ENCODE measurements at regions not wholly inside any gene's neighbourhood (a gene's known extent, or its start where the extent isn't known, plus 50 kb on each side); places are given as distances from the start of the nearest gene placed in this dataset.

- DNase-seq = peak; percentile 71
These were observed 128.0 kb upstream of the GYPC start for GRCh38 chr2:126527836-126528490.

- no peak for DNase-seq
These were observed 124.9 kb upstream of the GYPC start for GRCh38 chr2:126531029-126531428.

DNA sequence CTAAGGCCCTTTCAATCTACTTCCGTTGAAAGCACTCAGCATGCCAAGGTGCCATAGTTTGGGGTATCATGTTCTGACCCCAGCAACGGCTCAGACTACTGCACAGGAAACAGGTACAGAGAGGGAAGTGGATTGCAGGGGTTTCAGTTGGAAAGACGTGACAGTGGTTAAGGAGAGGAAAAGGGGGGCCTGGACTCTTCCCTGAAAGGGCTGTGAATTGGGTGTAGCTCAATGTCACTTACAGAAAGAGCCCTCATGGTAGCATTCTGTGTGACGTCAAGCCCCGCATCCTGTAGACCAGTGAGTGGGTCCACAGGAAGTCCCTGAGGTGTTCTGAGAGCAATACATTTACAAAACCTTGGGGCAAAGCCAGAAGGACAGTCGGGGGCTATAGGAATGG, 121.5 kb upstream of the GYPC start:
- DNase-seq = no peak

- no peak for DNase-seq
These were observed 120.5 kb upstream of the GYPC start for GRCh38 chr2:126535408-126535807.

- DNase-seq = no peak
These were observed 119.3 kb upstream of the GYPC start for GRCh38 chr2:126536605-126537200.

DNA sequence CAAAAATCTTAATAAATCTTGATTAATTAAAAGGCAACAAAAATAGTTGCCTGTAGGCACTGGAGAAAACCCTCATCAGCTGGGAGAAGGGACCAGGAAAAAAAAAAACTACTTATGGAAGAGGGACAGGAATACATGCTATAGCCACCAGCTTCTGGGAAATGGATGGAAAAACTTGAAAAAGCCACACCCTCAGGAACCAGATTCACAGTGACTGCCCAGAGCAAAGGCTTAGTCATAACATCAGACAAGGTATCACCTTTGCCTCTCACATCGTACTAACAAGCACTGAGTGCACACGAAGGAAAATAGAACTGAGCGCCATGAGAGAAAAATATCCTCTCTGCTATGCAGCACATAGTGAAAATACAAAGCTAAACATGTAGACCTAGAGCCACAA, 116.9 kb upstream of the GYPC start:
- DNase-seq = no peak

DNA sequence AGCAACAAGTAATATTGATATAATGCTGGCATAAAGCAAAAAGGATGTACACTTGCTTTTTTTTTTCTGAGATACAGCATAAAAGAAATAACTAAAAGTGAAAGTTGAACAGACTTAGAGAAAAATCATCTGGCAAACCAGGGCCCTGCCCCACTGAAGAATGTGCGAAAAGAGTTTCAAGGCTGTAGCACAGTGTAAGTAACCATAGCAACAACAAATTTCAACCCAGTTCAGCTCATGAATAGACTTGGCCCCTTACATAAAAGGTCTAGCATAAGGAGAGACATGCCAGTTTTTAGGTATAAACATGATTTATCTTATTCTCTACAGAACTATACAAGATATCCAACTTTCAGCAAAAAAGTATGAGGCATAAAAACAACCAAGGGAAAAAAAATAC, 113.7 kb upstream of the GYPC start:
- no peak for DNase-seq

DNA sequence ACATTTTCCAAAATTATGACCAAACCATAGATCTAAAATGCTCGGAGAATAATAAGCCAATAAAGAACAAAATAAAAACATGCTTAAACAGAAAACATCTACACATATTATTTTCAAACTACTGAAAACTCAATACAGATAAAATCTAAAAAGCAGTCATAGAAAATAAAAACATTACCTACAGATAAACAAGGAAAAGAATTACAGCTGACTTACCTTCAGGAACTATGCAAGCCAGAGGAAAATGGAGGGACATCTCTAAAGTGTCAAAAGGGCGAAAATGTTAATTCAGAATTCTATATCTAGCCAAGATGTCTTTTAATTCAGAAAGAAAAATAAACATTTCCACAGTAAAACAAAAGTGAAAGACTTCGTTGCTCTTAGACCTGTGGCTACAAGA, 112.9 kb upstream of the GYPC start:
- DNase-seq = no peak

DNA sequence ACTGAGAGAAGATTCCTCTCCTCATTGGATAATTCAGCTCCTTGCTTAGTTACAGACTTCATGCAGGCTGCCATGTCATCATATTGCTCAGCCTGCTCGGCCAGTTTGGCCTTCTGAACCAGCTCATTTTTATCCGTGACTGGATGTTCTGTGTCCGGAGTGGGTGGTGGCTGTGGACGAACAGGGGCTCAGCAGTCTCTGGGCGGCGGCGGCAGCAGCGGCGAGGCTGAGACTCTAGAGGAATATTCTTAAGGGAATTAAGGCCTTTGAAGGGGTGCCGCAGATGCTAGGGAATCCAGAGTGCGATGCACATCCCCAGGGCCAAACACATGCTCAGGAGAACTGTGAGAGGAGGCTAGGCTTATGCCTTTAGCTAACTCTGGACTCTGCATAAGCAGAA, 97.9 kb upstream of the GYPC start:
- no peak for DNase-seq

DNA sequence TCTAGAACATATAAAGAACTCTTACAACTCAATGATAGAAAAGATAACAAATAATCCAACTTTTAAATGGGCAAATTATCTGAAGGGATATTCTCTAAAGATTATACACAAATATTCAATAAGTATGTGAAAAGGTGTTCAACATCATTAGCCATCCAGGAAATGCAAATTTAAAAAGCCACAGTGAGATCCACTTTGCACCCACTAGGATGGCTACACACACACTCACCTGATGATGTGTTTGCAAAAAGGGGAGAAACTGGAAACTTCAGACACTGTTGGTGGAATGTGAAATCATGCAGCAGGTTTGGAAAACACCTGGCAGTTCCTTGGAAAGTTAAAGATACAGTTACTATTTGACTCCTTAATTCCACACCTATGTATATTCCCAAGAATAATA, 87.2 kb upstream of the GYPC start:
- no peak for DNase-seq

DNA sequence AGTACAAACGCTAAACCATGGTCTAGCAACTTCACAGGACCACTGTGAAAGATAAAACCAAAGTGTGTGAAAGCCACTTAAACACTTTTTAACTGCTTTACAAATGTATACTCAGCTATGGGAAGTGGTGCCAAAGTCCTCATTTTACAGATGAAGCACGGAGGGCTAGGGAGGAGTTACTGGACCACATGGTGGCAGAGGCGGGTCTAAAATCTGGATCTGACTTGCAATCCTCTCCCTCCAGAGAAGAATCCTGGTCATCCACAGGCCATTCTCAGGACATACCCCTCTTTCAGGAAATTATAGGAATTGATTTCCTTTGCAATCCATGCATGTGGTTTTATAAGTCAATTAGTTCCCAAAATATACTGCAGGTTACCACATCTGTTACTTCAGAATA, 84.6 kb upstream of the GYPC start:
- no peak for DNase-seq

DNA sequence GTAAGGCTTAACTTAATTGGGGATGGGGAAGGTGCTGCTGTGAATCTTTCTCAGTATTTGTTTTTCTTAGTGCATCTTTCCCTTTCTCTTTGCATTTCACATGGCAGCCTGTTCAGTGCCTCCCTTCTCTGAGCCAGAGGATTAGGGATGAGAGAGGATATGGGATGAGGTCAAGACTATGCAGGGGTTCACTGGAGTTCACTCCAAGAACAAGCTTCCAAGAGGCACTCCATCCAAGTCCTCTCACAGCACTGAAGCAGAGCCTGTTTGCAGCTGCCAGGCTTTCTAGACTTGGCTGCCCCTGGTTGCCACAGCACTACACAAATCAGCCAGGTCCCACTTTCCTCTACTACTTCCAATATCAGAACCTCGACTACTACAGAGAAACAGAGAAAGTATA, 80.3 kb upstream of the GYPC start:
- DNase-seq = no peak

DNA sequence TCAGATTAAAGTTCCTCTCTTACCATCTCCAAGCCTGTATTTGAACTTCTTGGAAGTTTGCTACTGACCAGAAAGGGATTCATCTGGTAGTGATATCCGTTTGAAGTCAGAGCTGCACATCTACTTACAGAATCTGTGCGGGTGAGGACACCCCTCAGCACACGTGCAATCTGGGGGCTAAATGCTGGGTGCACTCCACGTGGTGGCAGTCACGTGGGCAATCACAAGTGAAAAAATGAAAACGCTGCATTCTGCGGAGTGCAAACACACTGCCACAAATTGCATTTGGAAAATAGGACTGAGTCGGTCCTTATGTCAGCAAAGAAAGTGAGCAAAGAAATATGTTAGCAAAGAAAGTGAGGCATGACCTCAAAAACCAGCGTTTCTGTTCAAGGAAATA, 76.1 kb upstream of the GYPC start:
- no peak for DNase-seq

DNA sequence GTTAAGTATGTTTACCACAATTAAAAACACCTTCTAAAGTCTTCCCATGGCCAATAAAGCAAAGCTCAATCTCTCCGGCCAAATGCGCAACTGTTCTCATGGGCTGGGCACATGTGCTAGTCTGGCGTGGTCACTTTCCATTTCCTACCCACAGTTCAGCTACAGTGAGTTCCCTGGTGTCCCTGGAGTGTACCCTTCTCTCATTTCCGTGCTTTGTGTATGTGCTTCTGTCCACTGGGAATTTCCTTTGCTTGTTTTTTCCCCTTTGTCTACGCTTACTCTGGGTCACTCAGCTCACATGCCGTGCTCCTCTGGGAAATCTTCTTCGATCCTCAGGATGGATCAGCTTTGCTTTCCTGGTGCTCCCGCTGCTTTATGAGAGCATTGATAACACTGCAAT, 69.6 kb upstream of the GYPC start:
- DNase-seq = no peak

DNA sequence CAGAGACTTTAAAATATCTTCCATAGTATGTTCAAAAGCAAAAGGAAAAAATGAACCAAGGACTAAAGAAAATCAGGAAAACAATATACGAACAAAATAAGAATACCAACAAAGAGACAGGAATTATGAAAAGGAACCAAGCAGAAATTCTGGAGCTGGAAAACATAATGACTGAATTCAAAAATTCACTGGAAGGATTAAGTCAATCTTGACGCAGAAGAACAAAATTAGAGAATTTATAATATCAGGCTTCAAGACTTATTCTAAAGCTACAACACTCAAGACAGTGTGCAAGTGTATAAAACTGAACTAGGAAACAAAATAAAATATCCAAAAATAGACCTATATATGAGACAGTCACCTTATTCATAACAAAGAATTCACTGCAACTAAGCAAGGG, 56.9 kb upstream of the GYPC start:
- DNase-seq = no peak

- no peak for DNase-seq
These were observed 55.2 kb upstream of the GYPC start for GRCh38 chr2:126600742-126601141.

DNA sequence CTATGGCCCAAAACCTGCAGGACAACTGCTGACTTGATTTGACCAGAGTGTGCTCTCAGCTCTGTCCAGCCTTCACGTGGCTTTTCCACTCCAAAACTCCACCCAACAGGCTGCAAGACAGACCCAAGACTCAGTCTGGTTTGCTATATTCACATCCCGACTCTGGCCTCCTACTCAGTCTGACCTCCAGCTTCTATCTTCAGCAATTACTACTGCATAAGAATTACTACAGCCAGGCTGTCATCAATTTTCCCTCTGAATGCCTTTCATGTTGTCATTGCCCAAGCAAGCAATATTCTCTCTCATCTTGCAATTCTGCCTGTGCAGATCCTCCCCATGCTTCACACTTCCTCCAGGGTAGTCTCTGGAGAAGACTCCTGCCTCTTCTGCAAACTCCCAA, 53.6 kb upstream of the GYPC start:
- no peak for DNase-seq

Data from activated naive CD4-positive, alpha-beta T cell treated with anti-CD3 and anti-CD28 coated beads, Interleukin-2, amount 50 U/mL, for 16 hours (primary cell).